ENCODE measurements at regions not wholly inside any gene's neighbourhood (a gene's known extent, or its start where the extent isn't known, plus 50 kb on each side); places are given as distances from the start of the nearest gene placed in this dataset.

DNA sequence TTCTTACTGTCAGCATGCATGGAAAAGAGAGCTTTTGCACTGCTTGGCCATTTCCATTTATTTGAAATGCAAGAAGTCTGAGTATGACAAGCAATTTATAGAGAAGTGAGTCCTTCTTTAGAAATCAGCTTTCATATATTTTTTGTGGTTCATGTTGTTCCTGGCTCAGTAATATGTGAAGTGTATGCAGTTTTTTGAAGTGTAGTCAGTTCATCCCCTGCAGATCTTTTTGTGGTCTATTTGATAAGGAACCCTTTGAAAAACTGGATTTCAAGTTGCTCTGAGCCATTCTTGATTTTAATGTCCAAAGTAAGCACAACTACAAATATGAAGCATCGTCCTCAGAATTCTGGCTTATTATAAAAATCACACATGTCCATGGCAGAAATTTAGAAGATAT lies 294.1 kb upstream of the SMC2 start (continued):
- TF ChIP-seq, protein P1, sequence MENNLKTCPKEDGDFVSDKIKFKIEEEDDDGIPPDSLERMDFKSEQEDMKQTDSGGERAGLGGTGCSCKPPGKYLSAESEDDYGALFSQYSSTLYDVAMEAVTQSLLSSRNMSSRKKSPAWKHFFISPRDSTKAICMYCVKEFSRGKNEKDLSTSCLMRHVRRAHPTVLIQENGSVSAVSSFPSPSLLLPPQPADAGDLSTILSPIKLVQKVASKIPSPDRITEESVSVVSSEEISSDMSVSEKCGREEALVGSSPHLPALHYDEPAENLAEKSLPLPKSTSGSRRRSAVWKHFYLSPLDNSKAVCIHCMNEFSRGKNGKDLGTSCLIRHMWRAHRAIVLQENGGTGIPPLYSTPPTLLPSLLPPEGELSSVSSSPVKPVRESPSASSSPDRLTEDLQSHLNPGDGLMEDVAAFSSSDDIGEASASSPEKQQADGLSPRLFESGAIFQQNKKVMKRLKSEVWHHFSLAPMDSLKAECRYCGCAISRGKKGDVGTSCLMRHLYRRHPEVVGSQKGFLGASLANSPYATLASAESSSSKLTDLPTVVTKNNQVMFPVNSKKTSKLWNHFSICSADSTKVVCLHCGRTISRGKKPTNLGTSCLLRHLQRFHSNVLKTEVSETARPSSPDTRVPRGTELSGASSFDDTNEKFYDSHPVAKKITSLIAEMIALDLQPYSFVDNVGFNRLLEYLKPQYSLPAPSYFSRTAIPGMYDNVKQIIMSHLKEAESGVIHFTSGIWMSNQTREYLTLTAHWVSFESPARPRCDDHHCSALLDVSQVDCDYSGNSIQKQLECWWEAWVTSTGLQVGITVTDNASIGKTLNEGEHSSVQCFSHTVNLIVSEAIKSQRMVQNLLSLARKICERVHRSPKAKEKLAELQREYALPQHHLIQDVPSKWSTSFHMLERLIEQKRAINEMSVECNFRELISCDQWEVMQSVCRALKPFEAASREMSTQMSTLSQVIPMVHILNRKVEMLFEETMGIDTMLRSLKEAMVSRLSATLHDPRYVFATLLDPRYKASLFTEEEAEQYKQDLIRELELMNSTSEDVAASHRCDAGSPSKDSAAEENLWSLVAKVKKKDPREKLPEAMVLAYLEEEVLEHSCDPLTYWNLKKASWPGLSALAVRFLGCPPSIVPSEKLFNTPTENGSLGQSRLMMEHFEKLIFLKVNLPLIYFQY (CRISPR knock-in tag; IDR thresholded peaks at IDR 0.05; ENCODE audit: borderline replicate concordance) = no peak
- TF ChIP-seq ZBTB37 (CRISPR knock-in tag; IDR thresholded peaks at IDR 0.05) (no peak), ZNF792 (CRISPR knock-in tag; IDR thresholded peaks at IDR 0.05) (no peak), DBP (CRISPR knock-in tag; IDR thresholded peaks at IDR 0.05; ENCODE audit: not compliant biosample characterization) (no peak)

GRCh38 chr9:103802068-103802467 lies 292.0 kb upstream of the SMC2 start:
- no peak for FAIRE-seq
- H3K4me1 ChIP-seq (ENCODE audit: insufficient read depth, low read length) = no peaks in the 10 kb centered on the region
- no peaks in the 10 kb centered on the region for H3K36me3 ChIP-seq (replicated peaks in 1 of 2; ENCODE audit: control insufficient read depth in 1 of 2, insufficient read depth in 2 of 2, low read length in 2 of 2)
- TF ChIP-seq ZNF615 (CRISPR knock-in tag; IDR thresholded peaks at IDR 0.05; ENCODE audit: borderline replicate concordance) = no peak
- TF ChIP-seq, protein P2, sequence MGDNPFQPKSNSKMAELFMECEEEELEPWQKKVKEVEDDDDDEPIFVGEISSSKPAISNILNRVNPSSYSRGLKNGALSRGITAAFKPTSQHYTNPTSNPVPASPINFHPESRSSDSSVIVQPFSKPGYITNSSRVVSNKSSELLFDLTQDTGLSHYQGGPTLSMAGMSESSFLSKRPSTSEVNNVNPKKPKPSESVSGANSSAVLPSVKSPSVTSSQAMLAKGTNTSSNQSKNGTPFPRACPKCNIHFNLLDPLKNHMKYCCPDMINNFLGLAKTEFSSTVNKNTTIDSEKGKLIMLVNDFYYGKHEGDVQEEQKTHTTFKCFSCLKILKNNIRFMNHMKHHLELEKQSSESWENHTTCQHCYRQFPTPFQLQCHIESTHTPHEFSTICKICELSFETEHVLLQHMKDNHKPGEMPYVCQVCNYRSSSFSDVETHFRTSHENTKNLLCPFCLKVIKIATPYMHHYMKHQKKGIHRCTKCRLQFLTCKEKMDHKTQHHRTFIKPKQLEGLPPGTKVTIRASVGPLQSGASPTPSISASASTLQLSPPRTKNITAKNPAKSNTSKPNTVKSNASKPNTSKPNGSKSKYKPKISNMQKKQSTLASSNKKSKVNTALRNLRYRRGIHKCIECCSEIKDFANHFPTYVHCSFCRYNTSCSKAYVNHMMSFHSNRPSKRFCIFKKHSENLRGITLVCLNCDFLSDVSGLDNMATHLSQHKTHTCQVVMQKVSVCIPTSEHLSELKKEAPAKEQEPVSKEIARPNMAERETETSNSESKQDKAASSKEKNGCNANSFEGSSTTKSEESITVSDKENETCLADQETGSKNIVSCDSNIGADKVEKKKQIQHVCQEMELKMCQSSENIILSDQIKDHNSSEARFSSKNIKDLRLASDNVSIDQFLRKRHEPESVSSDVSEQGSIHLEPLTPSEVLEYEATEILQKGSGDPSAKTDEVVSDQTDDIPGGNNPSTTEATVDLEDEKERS (CRISPR knock-in tag; IDR thresholded peaks at IDR 0.05) = no peak
- TF ChIP-seq ZNF121 (CRISPR knock-in tag; IDR thresholded peaks at IDR 0.05) = no peak
- no peak for TF ChIP-seq JUN (CRISPR knock-in tag; IDR thresholded peaks at IDR 0.05)
- no peak for TF ChIP-seq ZNF557 (CRISPR knock-in tag; IDR thresholded peaks at IDR 0.05)
- no peak for TF ChIP-seq UBTF (CRISPR knock-in tag; IDR thresholded peaks at IDR 0.05)

More at GRCh38 chr9:103802068-103802467, 292.0 kb upstream of the SMC2 start:
- ChIA-PET CTCF (ENCODE audit: low intra/inter-chr PET ratio, low total read pairs) (no interaction called here), POLR2A (no interaction called here)
- no TSS peak for BruUV-seq (replicated peaks)
- Histone ChIP-seq H3K79me2 (ENCODE audit: insufficient read depth, low read length) (no peaks in the 10 kb centered on the region), H4K20me1 (ENCODE audit: insufficient read depth, low read length) (no peaks in the 10 kb centered on the region), H3K9me3 (ENCODE audit: low read length) (no peaks in the 10 kb centered on the region), H3K27ac (ENCODE audit: extremely low read length, insufficient read depth, low read length) (no peak overlapping the region), H3K4me3 (replicated peaks in 1 of 3; ENCODE audit: insufficient read depth in 1 of 3, low read depth in 2 of 3, low read length in 3 of 3) (no peak overlapping the region), H2AFZ (ENCODE audit: low read length) (no peak overlapping the region), H3K27me3 (ENCODE audit: control insufficient read depth in 1 of 2, insufficient read depth in 2 of 2, low read length in 2 of 2) (no peaks in the 10 kb centered on the region), H3K4me2 (ENCODE audit: low read depth, low read length) (no peak overlapping the region), H3K9ac (ENCODE audit: insufficient read depth, low read depth, low read length) (no peak overlapping the region)
- in situ Hi-C loops (cut with HindIII; ENCODE audit: extremely low pct_ligation_motif_present, low pct_unique_long_range_greater_than_20kb) = no loop called here
- intact Hi-C loops (cut with micrococcal nuclease; ENCODE audit: unreplicated experiment) = no loop called here
- no peak for DNase-seq (ENCODE audit: low spot score)
- WGBS (ENCODE audit: low lambda C conversion rate) = 0% methylated on average over 1 of the region's 1 CpG
- no peak for ATAC-seq
